H9 (cell line): ENCODE measurements at regions not wholly inside any gene's neighbourhood (a gene's known extent, or its start where the extent isn't known, plus 50 kb on each side); places are given as distances from the start of the nearest gene placed in this dataset.

Experiments used
- DNase-seq: peaks from one replicate; pipeline ENCODE4 v3.0.0-alpha.2; 2017
- H2AFZ ChIP-seq: one replicate; pipeline ENCODE4 v1.6.1; 2013; ENCODE audit warnings: mild to moderate bottlenecking, low read length, control low read depth, moderate library complexity
- H2AK5ac ChIP-seq: 2 replicates; pipeline ENCODE4 v1.6.1; 2013; ENCODE audit warnings: low read length, control low read depth, mixed read lengths; ENCODE audit not compliant: insufficient read length
- H2BK120ac ChIP-seq: one replicate; pipeline ENCODE4 v1.6.1; 2013; ENCODE audit warnings: low read depth, mild to moderate bottlenecking, low read length, control low read depth, inconsistent platforms; ENCODE audit not compliant: poor library complexity, severe bottlenecking
- H2BK12ac ChIP-seq: 2 replicates; pipeline ENCODE4 v1.6.1; 2013; ENCODE audit warnings: low read length, control low read depth, mixed read lengths, low read depth; ENCODE audit not compliant: insufficient read length
- H2BK15ac ChIP-seq: 2 replicates; pipeline ENCODE4 v1.6.1; 2013; ENCODE audit warnings: low read depth, low read length, control low read depth
- H2BK20ac ChIP-seq: one replicate; pipeline ENCODE4 v1.6.1; 2013; ENCODE audit warnings: low read depth, mild to moderate bottlenecking, low read length, control low read depth, inconsistent platforms; ENCODE audit not compliant: poor library complexity, severe bottlenecking
- H2BK5ac ChIP-seq: 2 replicates; pipeline ENCODE4 v1.6.1; 2013; ENCODE audit warnings: low read length, control low read depth, mixed read lengths; ENCODE audit not compliant: insufficient read length
- H3K14ac ChIP-seq: 2 replicates; pipeline ENCODE4 v1.6.1; 2013; ENCODE audit warnings: low read length, control low read depth; ENCODE audit not compliant: insufficient read depth
- H3K18ac ChIP-seq: 2 replicates; pipeline ENCODE4 v1.6.1; 2013; ENCODE audit warnings: low read depth, mild to moderate bottlenecking, mixed read lengths, low read length, control low read depth; ENCODE audit not compliant: insufficient read length
- H3K23ac ChIP-seq: 2 replicates; pipeline ENCODE4 v1.6.1; 2013; ENCODE audit warnings: low read length, control low read depth, mixed read lengths, low read depth; ENCODE audit not compliant: insufficient read length
- H3K23me2 ChIP-seq: 2 replicates; pipeline ENCODE4 v1.6.1; 2013; ENCODE audit warnings: low read depth, mild to moderate bottlenecking, mixed read lengths, low read length, control low read depth; ENCODE audit not compliant: insufficient read length, poor library complexity, severe bottlenecking
- H3K27ac ChIP-seq: 2 replicates; pipeline ENCODE4 v1.5.1; 2013; ENCODE audit warnings: low read length, control low read depth, mixed read lengths, low read depth; ENCODE audit not compliant: insufficient read length
- H3K27me3 ChIP-seq: 2 replicates; pipeline ENCODE4 v1.6.1; 2013; ENCODE audit warnings: low read length, control low read depth, inconsistent platforms; ENCODE audit not compliant: insufficient read depth
- H3K4ac ChIP-seq: 2 replicates; pipeline ENCODE4 v1.6.1; 2013; ENCODE audit warnings: low read depth, mild to moderate bottlenecking, control low read depth, inconsistent platforms, low read length, moderate library complexity
- H3K4me1 ChIP-seq: 2 replicates; pipeline ENCODE4 v1.6.1; 2013; ENCODE audit warnings: low read length, control low read depth, inconsistent platforms; ENCODE audit not compliant: insufficient read depth
- H3K4me2 ChIP-seq: 2 replicates; pipeline ENCODE4 v1.6.1; 2013; ENCODE audit warnings: low read length, control low read depth, mixed read lengths; ENCODE audit not compliant: insufficient read length, insufficient read depth
- H3K56ac ChIP-seq: 2 replicates; pipeline ENCODE4 v1.6.1; 2013; ENCODE audit warnings: low read depth, mild to moderate bottlenecking, mixed read lengths, low read length, control low read depth; ENCODE audit not compliant: insufficient read length
- H3K79me1 ChIP-seq: 2 replicates; pipeline ENCODE4 v1.6.1; 2013; ENCODE audit warnings: low read depth, mild to moderate bottlenecking, moderate library complexity, low read length, control low read depth, inconsistent platforms; ENCODE audit not compliant: insufficient read depth, poor library complexity, severe bottlenecking
- H3K79me2 ChIP-seq: 2 replicates; pipeline ENCODE4 v1.6.1; 2013; ENCODE audit warnings: low read length, control low read depth, inconsistent platforms; ENCODE audit not compliant: insufficient read depth
- H3K9ac ChIP-seq: 2 replicates; pipeline ENCODE4 v1.6.1; 2013; ENCODE audit warnings: low read length, control low read depth, mixed read lengths; ENCODE audit not compliant: insufficient read length; ENCODE audit errors: extremely low read depth
- H3K9me3 ChIP-seq: one replicate; pipeline ENCODE4 v1.6.1; 2013; ENCODE audit warnings: low read depth, low read length, inconsistent platforms; ENCODE audit not compliant: control insufficient read depth
- H3T11ph ChIP-seq: one replicate; pipeline ENCODE4 v1.6.1; 2013; ENCODE audit warnings: mild to moderate bottlenecking, low read length, control low read depth, inconsistent platforms
- H4K20me1 ChIP-seq: one replicate; pipeline ENCODE4 v1.6.1; 2013; ENCODE audit not compliant: control insufficient read depth, insufficient read length, insufficient read depth
- H4K5ac ChIP-seq: 2 replicates; pipeline ENCODE4 v1.6.1; 2013; ENCODE audit warnings: low read depth, mild to moderate bottlenecking, mixed read lengths, low read length, control low read depth; ENCODE audit not compliant: insufficient read length
- H4K8ac ChIP-seq: replicated peaks from 2 replicates; pipeline ENCODE4 v1.6.1; 2013; ENCODE audit warnings: low read length, control low read depth, mixed read lengths, low read depth; ENCODE audit not compliant: insufficient read length
- H4K91ac ChIP-seq: 2 replicates; pipeline ENCODE4 v1.6.1; 2013; ENCODE audit warnings: low read depth, mild to moderate bottlenecking, moderate library complexity, mixed read lengths, low read length, control low read depth; ENCODE audit not compliant: insufficient read length
- H3K27ac Mint-ChIP-seq, 3 experiments: 2 replicates in 2 of 3; 3 replicates in 1 of 3; pipeline ENCODE4 v1.8.0; 2020 to 2021; ENCODE audit warnings: mixed read lengths in 3 of 3, mild to moderate bottlenecking in 1 of 3, moderate library complexity in 1 of 3
- H3K27me3 Mint-ChIP-seq: 2 replicates; pipeline ENCODE4 v1.8.0; 2021; ENCODE audit warnings: low read depth, mild to moderate bottlenecking, moderate library complexity, mixed read lengths
- H3K36me3 Mint-ChIP-seq, 3 experiments: 2 replicates in 2 of 3; 3 replicates in 1 of 3; pipeline ENCODE4 v1.8.0; 2020 to 2021; ENCODE audit warnings: low read depth in 3 of 3, mixed read lengths in 3 of 3; ENCODE audit not compliant: insufficient read depth in 1 of 3
- H3K4me1 Mint-ChIP-seq, 2 experiments: 2 replicates each; pipeline ENCODE4 v1.8.0; 2020; ENCODE audit warnings: mixed read lengths in 2 of 2
- H3K4me3 Mint-ChIP-seq, 2 experiments: 2 replicates in 1 of 2; 3 replicates in 1 of 2; pipeline ENCODE4 v1.8.0; 2020 to 2021; ENCODE audit warnings: mild to moderate bottlenecking in 2 of 2, mixed read lengths in 2 of 2, moderate library complexity in 1 of 2
- H3K9me3 Mint-ChIP-seq, 2 experiments: 2 replicates in 1 of 2; 3 replicates in 1 of 2; pipeline ENCODE4 v1.8.0; 2020; ENCODE audit warnings: mild to moderate bottlenecking in 2 of 2, mixed read lengths in 2 of 2, moderate library complexity in 1 of 2
- WGBS: extraction: QIAGEN DNeasy Blood & Tissue Kit; methylation state at CpG from one replicate; pipeline ENCODE4 v1.1.7; 2013; ENCODE audit warnings: missing lambda C conversion rate, low lambda C conversion rate, mixed read lengths; ENCODE audit not compliant: insufficient read length; ENCODE audit errors: extremely low coverage; 5-methylcytosine and 5-hydroxymethylcytosine counted together
- TF ChIP-seq, protein P1 (sequence below): fragments of 200-600 bp; sonication (generic); conservative IDR thresholded peaks from 3 replicates; pipeline ENCODE4 v1.8.0; 2021; ENCODE audit warnings: antibody characterized with exemption, mild to moderate bottlenecking

- Histone ChIP-seq H4K91ac (no peak overlapping the region), H3K23me2 (no peaks in the 10 kb centered on the region), H2AFZ (no peak overlapping the region), H3K9ac (no peak overlapping the region), H3K79me2 (no peaks in the 10 kb centered on the region), H2BK120ac (no peak overlapping the region), H3K27me3 (no peaks in the 10 kb centered on the region), H4K20me1 (no peaks in the 10 kb centered on the region), H3K9me3 (no peaks in the 10 kb centered on the region), H3T11ph (no peak overlapping the region), H3K56ac (no peak overlapping the region), H2BK20ac (no peak overlapping the region), H2BK5ac (no peak overlapping the region), H3K27ac (no peak overlapping the region), H3K4me2 (no peak overlapping the region), H4K8ac (no peak overlapping the region), H3K4ac (no peak overlapping the region), H3K4me1 (no peaks in the 10 kb centered on the region), H4K5ac (no peak overlapping the region), H3K79me1 (no peaks in the 10 kb centered on the region), H2BK15ac (no peak overlapping the region), H3K23ac (no peak overlapping the region), H3K14ac (no peak overlapping the region), H3K18ac (no peak overlapping the region), H2BK12ac (no peak overlapping the region), H2AK5ac (no peak overlapping the region)
- no CpG with 5 or more reads among the region's 5 CpGs for WGBS
- H3K4me3 Mint-ChIP-seq = no peak overlapping the region
- no peaks in the 10 kb centered on the region for H3K27me3 Mint-ChIP-seq
- TF ChIP-seq, protein P1, sequence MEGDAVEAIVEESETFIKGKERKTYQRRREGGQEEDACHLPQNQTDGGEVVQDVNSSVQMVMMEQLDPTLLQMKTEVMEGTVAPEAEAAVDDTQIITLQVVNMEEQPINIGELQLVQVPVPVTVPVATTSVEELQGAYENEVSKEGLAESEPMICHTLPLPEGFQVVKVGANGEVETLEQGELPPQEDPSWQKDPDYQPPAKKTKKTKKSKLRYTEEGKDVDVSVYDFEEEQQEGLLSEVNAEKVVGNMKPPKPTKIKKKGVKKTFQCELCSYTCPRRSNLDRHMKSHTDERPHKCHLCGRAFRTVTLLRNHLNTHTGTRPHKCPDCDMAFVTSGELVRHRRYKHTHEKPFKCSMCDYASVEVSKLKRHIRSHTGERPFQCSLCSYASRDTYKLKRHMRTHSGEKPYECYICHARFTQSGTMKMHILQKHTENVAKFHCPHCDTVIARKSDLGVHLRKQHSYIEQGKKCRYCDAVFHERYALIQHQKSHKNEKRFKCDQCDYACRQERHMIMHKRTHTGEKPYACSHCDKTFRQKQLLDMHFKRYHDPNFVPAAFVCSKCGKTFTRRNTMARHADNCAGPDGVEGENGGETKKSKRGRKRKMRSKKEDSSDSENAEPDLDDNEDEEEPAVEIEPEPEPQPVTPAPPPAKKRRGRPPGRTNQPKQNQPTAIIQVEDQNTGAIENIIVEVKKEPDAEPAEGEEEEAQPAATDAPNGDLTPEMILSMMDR = no peak
- H3K36me3 Mint-ChIP-seq = peaks cover 1 to 23% (median 2%) of the 10 kb centered on the region in 3 experiments; a peak in 6 of 7 replicates
- no peaks in the 10 kb centered on the region for H3K4me1 Mint-ChIP-seq
- H3K9me3 Mint-ChIP-seq = peaks cover 20 to 21% of the 10 kb centered on the region in 2 experiments; a peak in 4 of 5 replicates
- no peak overlapping the region for H3K27ac Mint-ChIP-seq
- DNase-seq = no peak
These were observed 1057.8 kb downstream of the FSCB start for GRCh38 chr14:43449291-43449690.
